OCI-M1 (cell line): ENCODE measurements at regions not wholly inside any gene's neighbourhood (a gene's known extent, or its start where the extent isn't known, plus 50 kb on each side); places are given as distances from the start of the nearest gene placed in this dataset.

Source experiments
- DNase-seq: peaks from one replicate; lab custom pipeline; 2025; lab: John Stamatoyannopoulos, UW

DNA sequence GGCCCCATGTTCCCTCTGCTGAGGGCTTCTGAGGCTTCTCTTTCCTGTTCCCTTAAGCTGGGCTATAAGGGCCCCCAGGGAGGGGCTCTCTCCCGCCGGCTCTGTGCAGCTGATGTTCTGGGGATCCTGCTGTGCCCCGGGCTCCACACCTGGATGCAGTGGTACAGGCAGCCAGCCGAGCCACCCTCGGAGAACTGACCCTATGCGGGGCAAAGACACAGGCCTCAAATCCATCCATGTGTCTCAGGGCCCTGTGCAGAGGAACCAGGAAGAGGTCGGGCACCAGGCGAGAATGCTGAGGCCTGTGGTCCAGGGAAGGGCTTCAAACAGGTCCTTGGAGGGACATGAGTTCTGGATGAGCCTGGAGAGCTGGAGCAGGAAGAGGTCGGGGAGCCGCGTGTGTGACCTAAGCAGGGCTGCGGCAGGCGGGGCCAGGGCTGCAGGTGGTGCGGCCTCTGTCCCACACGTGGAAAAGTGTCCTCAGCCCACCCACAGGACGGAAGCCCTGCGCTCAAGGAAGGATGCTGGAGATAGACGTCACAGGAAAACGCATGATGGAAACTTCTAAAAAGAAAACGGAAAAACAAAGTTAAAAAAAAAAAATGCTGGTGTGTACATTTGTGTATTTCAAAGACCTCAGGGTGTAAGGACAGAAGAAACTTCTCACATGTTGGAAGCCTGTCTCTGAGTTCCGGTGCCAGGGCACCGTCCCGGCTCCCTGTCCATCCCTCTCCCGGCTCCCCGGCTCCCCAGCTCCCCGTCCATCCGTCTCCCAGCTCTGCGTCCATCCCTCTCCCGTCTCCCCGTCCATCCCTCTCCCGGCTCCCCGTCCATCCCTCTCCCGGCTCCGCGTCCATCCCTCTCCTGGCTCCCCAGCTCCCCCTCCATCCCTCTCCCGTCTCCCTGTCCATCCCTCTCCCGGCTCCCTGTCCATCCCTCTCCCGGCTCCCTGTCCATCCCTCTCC is 1149.2 kb downstream of the BRD1 start:
- no peak for DNase-seq

DNA sequence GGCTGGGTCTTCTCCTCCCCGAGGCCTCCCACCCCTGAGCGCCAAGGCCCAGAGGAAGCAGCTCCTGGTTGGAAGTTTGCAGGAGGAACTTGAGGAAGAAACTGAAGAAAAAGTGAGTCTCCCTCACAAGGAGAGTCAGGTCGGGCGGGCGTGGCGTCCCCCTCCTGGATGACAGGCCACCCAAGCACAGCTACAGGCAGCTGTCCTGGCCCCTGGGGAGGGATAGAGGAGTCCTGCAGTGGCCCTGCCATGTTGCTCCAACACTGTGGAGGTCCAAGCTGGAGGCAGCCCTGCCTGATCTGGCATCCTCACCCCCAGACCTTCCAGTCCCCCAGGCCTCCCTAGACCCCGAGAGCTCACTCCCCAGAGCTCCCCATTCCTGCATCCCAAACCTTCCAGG is 1150.1 kb downstream of the BRD1 start:
- DNase-seq, result no peak

DNA sequence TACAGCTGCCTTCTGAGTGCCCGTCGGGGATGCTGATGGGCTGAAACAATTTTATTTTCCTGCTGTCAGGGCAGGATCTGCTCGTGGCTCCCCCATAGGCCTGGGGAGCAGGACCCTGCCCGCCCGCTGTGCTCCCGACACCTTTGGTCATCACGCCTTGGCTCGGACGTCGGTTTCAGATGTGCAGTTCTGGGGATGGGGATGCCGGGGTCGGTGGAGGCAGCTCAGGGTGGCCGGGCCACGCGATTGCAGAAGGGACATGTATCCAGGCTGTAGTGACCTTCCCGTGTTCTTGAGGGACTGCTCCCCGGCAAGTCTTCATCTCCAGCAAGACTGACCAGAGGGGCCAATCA is 1150.5 kb downstream of the BRD1 start:
- no peak for DNase-seq

DNA sequence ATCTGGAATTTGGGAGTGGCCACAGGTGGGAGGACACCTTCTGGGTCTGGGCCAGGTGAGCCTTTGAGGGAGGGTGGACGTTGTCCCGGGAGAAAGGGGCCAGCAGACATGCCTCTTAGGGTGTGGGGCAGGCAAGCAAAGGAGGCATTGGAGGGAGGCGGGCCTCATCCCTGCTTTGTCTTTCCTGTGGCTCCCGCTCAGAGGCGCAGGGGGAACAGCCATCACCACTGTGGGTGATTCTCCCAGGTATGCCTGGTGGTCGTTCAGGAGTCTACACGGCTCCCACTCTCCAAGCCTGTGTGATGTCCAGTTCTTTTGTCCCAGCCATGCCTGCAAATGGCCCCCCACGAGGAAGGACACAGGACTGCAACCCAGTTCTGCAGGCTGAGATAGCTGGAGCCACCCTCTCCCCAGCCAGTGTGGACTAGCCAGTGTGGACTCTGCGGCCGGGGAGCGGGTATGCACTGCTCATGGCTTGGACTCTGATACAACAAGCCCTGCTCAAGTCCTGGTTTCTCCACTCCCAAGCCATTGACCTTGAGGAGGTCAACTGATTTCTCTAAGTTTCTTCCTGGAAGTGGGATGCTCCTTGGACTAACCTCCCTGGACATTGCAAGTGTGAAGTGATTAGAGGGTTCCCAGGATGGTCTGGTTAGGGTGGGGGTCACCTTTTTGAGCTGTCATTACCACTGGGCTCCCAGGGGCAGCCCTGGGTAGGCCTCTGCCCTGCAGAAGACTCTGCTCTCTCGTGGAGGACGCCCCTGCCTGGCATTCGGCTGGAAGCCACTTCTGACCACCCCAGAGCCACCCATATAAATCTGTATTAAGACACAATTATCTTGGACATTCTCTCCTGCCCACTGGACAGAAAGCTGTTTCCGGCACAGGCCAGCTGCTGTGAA is 1151.2 kb downstream of the BRD1 start:
- DNase-seq, result no peak

DNA sequence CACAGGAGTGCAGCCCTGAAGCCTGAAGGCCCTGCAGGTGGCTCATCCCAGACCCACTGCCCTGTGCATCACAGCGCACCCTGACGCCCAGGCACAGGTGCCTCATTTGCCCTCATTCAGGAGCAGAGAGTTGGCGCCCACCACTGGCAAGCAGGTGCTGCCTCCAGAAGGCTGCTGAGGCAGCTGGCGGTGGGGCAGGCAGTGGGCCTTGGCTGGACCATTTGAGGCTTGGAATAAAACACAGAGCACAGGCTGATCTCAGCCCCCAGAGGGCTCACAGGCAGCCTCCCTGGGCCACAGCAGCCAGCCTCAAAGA is 1151.9 kb downstream of the BRD1 start:
- DNase-seq, result no peak

DNA sequence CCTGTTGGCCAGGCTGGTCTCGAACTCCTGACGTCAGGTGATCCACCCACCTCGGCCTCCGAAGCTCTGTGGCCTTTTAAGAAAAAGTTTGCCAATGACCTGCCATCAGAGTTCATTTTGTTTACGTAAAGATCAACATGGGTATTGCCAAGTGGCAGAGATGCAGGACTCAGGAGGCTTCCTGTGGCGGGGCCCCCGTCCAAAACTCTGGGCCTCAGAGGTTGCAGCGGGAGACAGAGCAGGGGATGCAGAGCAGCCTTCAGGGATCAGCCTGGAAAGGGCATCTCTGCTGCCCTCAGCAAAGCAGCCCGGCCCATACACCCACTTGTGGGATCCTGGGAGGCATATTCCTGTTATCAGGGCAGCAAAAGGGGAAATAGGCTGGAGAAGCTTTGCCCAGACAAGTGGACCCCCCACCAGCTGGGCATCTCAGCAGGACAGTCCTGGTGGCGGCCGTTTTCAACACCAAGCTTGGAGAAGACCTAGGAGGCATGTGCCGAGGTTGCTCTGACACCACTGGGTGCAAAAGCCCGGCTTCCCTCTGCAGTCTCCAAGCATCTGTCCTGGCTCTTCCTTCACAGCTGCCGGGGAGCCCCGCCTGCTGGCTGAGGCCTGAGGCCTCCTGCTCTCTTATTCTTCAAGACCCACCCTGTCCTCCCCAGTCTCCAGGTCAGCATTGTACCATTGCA is 1152.4 kb downstream of the BRD1 start:
- DNase-seq, result no peak

DNA sequence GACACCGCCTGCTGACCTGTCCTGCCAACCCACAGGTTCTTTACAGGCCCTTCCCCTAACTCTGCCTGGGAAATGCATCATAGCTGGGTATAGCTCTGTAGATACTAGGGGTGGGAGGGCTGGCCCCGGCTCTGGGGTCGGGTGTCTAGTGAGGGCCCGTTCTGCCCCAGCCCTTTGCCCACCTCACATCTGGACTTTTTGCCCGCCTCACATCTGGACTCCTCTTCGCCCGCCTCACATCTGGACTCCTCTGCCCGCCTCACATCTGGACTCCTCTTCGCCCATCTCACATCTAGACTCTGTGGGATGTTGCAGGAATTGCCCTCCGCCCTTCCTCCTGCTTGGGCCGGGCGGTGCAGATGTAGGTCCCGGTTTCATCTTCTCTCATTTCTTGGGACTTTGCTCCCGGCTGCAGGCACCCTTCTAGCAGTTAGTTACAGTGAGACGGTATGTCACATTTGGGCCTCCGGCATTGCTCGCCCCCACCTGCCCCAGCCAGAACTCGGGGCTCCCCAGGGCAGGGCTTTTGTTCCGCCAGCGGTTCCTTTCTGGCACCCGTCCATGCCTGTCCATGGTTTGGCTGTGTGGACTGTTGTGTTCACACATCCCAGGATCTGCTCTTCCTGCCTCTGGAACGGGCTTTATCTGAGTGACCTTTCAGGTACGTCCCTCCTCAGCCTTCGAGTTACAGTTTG is 1153.7 kb downstream of the BRD1 start:
- no peak for DNase-seq

DNA sequence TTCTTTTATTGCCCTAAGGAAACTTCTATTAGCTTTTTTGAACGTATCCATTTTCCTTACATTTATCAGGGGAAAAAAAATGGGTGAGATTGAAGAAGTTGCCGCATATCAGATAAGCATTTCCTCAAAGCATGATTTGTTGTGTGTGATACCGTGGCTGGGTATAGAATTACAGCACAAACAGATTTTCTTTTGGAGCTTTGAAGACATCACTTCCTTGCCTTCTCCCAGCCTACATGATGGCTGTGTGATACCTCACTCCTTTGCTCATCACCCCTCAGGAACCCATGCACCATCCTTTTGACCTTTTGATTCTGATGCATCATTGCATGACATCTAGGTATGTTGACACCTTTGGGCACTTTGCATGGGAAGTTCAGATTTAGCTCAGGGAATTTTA is 1155.3 kb downstream of the BRD1 start:
- no peak for DNase-seq

DNA sequence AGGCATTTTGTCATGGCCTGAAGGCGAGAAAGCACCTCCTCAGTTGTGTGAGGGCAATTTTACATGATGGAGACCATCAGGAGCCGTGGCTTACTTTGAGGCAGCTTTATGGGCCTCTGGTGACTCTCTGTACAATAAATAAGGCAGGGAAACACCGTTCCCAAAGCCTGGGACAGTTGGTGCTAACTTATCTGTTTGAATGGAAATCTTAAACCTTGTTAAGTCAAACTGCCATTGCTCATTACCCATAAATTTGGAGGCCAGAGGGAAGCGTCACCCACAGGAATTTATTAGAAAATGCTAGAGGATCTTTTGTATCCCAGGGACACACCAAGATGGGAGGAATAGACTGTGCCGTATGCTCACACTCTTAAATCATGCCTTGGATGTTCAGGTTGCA is 1156.9 kb downstream of the BRD1 start:
- no peak for DNase-seq

DNA sequence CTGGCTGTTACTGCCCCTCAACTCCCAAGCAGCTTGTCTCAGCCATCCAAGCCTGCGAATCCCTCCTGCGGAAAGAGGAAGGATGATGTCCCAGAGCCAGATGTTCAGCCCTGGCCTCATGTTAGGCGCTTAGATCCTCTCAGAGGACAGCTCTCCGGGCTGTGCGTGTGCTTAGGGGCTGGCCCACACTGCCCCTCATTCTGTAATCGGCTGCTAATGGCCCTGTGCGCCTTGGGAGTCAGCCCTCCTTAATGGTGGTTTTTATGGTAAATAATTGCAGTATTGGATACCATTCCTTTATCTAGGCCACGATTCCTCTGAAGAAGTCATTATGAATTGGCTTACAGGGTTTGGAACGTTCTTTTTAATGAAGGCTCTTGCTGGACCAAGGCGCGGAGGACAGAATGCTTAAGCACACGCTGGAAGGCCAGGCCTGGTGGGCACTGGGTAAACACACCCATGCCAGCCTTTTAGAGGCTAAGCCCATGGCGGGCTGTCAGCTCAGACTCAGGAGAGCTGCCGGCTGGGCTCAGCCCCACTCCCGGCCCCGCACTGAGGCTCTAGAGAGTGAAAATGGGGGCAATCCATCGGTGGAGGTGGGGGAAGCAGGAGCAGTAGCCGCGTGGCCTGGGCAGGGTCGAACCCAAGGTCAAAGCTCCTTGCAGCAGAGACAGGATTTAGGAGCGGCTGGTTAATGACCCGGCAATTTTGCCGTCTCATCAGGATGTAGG is 1157.5 kb downstream of the BRD1 start:
- DNase-seq, result no peak

DNA sequence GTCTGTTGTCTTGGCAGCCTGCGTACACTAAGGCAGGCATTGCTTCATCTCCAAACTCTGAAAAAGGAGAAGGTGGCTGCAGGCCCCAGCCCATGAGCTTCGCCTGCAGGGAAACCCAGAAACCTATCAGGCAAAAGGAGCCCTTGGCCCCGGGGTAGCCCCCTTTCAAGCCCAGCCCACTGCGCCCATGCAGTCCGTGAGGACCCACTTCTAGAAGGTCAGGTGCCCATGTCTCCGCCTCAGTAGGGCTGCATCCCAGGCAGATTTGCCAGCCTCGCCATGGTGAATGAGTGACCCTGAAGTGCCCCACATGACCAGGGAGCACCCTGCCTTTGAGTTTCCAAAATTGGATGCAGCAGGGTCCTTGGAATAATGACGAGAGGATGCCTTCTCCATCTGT is 1158.4 kb downstream of the BRD1 start:
- DNase-seq, result no peak

DNA sequence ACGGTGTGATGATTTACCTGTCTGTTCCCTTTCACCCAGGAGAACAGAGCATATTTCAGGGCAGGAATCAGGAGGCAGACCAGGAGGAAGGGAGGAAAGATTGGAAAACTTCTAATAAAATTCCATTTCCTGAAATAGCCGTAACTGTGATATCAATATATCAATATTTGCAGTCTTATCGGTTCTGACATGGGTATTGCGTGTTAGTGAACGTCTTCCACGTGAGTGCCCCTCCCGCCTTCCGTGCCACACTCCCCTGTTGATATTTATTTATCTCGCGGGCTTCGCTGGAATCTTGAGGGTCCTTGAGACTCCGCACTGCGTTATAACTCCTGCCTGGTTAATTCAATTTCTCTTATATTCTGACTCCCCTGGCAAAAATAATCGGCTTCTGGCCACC is 1160.4 kb downstream of the BRD1 start:
- no peak for DNase-seq

DNA sequence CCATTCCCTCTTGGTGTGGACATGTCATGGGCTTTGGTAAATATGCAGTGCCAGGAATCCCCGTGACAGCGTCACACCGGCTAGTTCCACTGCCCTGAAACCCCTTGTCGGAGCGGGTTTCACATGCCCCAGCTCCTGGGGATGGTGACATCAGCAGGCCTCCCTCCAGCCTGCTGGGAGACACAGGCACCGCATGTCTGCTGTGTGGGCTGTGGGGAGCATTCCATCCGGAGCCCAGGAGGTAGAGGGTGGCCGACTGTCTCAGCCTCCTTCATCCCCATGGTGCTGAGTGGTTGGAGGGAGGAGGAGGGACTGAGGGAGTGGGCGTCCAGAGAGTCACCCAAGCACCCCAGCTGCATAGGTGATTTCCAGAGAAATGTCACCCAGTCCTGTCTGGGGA is 1161.1 kb downstream of the BRD1 start:
- no peak for DNase-seq

DNA sequence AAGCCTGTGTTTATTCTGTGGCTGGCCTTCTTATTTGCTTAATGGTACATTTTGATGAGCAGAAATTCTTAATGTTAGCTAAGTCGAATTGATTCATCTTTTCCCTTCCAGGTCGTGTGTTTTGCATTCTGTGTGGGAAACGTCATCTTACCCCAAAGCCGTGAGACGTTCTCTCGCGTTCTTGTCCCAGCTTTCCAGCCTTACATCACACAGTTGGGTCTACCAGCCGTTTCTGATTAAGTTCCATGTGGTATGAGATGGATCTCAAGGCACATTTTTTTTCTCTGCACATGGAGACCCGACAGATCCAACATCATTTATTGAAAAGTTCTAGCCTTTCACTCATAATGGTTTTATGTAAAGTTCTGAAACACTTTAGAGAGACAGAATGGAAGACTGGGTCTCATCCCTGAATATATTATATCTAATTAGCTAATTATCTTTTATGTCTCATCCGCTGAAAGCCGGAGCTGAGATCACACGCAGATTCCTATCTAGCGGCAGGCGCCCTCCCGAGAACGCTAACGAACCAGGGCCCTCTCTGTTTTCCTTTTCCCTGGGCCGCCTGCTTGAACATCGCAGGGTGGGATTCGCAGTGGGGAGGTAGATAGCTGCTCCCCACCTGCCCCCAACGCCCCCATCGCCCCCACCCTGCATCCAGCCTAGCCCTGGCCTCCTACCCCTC is 1162.2 kb downstream of the BRD1 start:
- DNase-seq, result no peak

DNA sequence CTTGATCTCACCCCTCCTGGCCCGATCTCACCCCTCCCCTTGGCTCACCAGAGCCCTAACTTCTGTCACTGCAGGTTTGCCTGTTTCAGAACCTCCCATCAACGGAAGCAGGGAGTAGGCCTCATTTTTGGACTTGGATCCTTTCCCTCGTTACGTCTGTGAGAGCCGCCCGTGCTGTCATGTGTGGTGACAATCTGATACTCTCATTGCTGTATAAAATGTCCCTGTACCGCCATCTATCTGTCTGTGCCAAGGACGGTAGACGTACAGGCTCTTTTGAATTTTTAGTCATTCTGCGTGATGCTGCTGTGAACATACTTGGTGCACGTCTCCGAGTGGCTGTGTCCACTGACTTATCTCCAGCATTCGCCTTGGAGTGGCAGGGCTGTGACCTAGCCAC is 1163.1 kb downstream of the BRD1 start:
- DNase-seq, result no peak

DNA sequence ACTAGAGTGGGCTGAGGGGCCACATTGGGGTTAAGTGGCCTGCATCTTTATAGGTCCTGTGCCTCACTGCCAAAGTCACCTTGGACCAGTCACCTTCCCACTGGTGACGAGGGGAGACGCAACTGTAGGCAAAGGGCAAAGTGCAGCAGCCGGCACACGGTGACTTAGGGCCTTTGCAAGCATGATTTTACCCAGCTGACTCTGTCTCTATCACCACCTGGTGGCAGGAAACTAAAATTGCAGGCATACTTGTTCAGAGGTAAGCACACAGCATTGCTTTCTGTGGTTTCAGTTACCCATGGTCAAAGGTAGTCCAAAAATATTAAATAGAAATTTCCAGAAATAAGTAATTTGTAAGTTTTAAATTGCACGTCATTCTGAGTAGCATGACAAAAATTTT is 1164.4 kb downstream of the BRD1 start:
- DNase-seq, result peak; percentile 17

DNA sequence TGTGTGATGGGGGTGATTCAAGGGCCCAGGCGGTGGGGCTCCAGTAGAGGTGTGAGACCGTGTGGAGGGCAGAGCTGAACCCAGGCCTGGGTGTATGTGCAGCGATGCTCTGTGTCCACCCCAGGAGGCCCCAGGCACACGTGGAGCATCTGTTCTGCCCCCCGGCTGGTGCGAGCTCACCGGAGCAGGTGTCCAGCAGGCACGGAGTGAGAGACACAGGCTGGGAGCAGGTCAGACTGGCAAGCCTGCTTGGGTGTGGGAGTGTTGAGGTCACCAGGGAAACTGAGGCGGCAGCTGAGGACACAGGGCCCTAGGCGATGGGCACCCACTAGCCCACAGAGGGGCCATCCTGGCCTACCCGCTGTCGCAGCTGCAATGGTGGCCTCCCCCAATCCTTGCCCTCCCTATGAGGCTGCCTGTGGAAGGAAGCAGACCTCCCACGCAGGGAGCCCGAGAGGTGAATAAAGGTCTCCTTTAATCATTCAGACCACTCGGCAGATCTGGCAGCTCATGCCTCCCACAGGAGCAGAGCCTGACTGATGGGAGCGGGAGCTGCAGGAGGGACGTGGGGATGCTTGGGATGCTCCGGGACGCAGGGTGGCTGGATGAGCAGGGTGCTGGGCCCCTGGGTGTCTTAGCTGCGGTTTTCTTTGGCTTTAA is 1165.1 kb downstream of the BRD1 start:
- no peak for DNase-seq

DNA sequence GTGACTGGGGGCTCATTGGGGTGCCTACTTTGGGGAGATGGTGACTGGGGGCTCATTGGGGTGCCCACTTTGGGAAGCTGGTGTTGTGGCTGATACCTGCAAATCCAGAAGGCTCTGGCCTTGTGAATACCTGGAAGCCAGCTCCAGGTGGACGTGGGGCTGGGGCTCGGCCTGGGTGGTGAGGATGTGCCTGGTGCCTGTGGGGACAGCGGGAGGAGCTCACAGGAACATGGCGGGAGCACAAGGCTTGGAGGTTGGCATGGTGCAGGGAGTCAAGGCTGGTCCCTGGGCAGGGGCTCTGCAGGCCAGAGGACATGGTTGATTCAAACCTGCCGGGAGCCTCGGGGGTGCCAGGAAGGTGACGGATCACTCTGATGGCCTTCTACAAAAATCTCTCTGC is 1165.7 kb downstream of the BRD1 start:
- DNase-seq, result no peak

DNA sequence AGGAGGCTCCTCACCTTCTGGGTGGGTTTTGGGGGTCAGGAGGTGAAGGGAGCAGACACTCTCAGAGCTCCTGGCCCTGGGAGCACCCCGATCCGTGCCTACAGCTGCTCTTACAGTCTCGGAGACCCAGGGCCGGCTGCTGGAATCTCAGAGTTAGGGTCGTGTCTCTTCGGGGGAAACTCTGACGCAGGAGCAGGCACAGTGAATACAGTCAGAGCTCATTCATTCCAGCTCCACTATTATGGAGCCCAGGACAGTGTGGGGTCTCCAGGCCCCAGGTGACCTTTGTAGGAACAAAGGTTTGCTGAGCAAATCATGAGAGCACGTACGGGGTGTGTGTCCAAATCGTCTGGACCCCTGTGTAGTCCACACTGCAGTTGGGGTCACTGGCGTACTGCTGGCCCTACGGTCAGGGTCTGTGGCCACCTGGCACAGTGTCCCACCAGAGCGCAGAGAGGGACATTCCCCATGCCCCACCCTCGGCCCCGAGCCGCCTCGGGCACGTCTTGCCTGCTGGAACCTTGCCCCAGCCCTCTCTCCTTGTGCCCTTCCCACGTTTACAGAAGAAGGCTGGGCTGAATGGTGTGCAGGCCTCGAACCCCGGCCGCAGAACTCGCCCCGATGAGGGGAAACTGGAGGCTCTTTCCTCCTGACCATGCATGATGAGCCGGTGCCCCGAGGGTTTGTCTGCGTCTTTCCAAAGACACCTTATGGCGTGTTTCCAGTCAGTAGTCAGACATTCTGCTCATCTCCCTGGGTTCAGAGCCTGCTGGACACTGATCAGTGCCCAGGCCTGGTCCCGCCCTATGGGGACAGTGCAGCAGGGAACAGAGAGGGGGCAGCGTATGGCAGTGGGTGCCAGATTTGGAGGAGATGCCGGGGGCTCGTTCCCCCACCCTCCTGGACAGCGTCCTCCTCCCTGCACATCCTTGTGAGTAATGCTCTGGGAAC is 1166.6 kb downstream of the BRD1 start:
- DNase-seq, result no peak
